ENCODE measurements at regions not wholly inside any gene's neighbourhood (a gene's known extent, or its start where the extent isn't known, plus 50 kb on each side); places are given as distances from the start of the nearest gene placed in this dataset.

DNA sequence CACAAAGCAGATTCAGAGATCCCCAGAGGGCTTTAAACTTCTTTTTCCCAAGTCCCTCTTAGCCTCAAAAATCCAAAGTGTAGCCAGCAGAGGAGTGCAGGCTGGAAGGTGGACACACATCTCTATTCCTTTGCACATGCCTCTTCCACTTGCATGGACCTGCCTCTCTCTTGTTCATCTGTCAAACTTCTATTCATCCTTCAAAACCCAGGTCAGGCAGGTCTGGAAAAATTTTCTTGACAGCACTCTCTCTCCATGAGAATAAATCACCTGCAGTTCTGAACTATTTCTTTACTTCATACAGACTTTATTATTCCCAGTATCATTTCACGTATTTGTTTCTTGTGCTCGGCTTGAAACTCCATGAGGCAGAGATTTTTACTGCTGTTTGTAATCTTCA lies 127.5 kb downstream of the SS18 start:
- TF ChIP-seq, protein P1, sequence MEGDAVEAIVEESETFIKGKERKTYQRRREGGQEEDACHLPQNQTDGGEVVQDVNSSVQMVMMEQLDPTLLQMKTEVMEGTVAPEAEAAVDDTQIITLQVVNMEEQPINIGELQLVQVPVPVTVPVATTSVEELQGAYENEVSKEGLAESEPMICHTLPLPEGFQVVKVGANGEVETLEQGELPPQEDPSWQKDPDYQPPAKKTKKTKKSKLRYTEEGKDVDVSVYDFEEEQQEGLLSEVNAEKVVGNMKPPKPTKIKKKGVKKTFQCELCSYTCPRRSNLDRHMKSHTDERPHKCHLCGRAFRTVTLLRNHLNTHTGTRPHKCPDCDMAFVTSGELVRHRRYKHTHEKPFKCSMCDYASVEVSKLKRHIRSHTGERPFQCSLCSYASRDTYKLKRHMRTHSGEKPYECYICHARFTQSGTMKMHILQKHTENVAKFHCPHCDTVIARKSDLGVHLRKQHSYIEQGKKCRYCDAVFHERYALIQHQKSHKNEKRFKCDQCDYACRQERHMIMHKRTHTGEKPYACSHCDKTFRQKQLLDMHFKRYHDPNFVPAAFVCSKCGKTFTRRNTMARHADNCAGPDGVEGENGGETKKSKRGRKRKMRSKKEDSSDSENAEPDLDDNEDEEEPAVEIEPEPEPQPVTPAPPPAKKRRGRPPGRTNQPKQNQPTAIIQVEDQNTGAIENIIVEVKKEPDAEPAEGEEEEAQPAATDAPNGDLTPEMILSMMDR (conservative IDR thresholded peaks at IDR 0.05; ENCODE audit: low read length) = no peak
- no peak for DNase-seq (ENCODE audit: low read depth)
- H3K4me3 ChIP-seq (ENCODE audit: low read length) = no peak overlapping the region

DNA sequence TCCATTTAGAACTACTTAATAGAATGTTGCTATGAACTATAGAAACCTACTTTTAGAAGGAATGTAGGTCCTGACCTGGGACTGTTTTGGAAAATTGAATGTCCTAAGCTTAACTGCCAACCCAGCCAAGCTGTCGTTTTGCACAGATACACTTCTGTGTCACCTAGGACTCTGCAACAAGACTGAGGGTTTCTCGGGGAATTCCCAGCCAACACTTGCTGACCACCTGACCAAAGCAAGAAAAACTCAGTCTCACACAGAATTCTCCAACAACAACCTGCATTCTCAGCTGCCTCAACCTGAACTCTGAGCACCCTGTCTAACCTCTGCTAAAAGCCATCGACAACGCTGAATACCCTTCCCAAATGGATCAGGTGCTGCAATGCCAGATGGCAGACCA lies 128.2 kb downstream of the SS18 start:
- TF ChIP-seq, protein P1 (conservative IDR thresholded peaks at IDR 0.05; ENCODE audit: low read length) = no peak
- H3K4me3 ChIP-seq (ENCODE audit: low read length) = no peak overlapping the region
- DNase-seq (ENCODE audit: low read depth) = no peak

DNA sequence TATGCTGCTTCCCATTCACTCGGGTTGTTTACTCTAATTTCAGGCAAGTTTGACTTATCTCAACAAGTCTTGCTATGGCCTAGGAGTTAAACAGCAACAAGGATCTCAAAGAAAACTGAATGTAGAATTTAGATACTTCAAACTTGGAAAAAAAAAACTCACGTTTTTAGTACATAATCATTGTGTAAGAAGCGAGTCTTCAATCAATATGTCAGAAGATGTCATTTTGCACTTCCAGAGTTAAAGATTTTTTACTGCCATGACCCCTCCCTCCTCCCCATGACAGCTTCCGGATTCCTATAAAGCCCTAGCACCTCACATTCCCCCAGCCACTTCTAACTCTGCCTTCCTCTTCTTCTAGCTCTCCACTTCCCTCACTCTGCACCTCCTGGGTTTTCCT lies 133.4 kb downstream of the SS18 start:
- no peak for DNase-seq (ENCODE audit: low read depth)
- TF ChIP-seq, protein P1 (conservative IDR thresholded peaks at IDR 0.05; ENCODE audit: low read length) = no peak
- no peak overlapping the region for H3K4me3 ChIP-seq (ENCODE audit: low read length)

DNA sequence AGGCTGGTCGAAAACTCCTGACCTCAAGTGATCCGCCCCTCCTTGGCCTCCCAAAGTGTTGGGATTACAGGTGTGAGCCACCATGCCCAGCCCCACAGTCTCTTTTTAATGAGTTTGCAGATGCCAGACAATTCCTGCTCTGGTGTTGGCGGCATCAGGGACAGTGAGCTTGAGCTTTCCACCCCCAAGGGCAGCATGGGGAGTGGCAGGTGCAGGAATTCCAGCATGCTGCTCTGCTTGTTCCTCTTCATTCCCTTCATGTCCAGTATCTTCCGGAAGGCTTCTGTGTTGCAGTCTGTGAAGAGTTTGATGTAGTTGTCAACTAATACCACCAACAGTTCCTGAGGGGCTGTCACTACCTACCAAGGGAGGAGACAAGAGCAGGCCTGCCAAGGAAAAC lies 137.3 kb downstream of the SS18 start:
- no peak for DNase-seq (ENCODE audit: low read depth)
- H3K4me3 ChIP-seq (ENCODE audit: low read length) = no peak overlapping the region
- TF ChIP-seq, protein P1 (conservative IDR thresholded peaks at IDR 0.05; ENCODE audit: low read length) = no peak

DNA sequence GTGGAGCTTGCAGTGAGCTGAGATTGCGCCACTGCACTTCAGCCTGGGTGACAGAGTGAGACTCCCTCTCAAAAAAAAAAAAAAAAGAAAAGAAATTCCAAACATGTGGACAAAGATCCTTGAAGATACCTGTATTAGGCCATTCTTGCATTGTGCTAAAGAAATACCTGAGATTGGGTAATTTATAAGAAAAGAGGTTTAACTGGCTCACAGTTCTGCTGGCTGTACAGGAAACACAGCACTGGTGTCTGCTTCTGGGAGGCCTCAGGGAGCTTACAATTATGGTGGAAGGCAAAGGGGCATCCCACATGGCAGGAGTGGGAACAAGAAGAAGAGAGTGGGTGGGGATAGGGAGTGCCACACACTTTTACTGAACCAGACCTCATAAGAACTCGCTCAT lies 140.1 kb downstream of the SS18 start:
- TF ChIP-seq, protein P1 (conservative IDR thresholded peaks at IDR 0.05; ENCODE audit: low read length) = no peak
- no peak for DNase-seq (ENCODE audit: low read depth)
- no peak overlapping the region for H3K4me3 ChIP-seq (ENCODE audit: low read length)

DNA sequence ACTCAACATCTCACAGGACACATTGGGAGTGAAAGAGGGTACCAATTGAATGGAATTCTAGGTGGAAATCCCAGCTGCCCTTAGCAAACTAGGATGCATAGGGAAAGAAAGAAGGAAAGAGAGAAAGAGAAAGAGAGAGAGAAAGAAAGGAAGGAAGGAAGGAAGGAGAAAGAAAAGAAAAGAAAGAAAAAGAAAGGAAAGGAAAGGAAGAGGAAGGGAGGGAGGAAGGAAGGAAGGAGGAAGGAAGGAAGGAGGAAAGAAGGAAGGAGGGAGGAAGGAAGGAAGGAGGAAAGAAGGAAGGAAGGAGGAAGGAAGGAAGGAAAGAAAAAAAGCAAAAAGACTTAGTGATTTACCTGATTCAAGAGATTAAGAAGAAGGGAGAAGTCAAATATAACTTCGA lies 143.9 kb downstream of the SS18 start:
- no peak overlapping the region for H3K4me3 ChIP-seq (ENCODE audit: low read length)
- TF ChIP-seq, protein P1 (conservative IDR thresholded peaks at IDR 0.05; ENCODE audit: low read length) = no peak
- no peak for DNase-seq (ENCODE audit: low read depth)

DNA sequence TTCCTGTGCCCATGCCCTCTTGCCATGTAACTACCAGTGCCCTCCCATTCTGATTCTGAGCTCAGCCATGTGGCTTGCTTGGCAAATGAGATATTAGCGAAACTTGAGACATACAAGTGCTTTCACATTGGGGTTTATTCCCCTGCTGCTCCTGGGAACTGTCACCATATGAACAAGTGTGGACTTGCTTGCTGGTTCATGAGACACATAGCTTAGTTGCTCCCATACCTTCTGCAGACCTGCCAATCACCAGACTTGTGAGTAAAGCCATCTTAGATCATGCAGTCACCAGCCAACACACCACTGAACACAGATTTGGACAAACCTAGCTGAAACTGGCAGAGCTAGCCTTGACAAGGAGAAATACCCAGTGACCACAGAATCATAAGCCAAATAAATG lies 155.1 kb downstream of the SS18 start:
- TF ChIP-seq, protein P1 (conservative IDR thresholded peaks at IDR 0.05; ENCODE audit: low read length) = no peak
- H3K4me3 ChIP-seq (ENCODE audit: low read length) = no peak overlapping the region
- DNase-seq (ENCODE audit: low read depth) = no peak

Measured in AG10803 (cell line).